ENCODE measurements at regions not wholly inside any gene's neighbourhood (a gene's known extent, or its start where the extent isn't known, plus 50 kb on each side); places are given as distances from the start of the nearest gene placed in this dataset.

GRCh38 chr5:92370032-92370431 lies 986.9 kb upstream of the ARRDC3 start:
- TF ChIP-seq, protein P1, sequence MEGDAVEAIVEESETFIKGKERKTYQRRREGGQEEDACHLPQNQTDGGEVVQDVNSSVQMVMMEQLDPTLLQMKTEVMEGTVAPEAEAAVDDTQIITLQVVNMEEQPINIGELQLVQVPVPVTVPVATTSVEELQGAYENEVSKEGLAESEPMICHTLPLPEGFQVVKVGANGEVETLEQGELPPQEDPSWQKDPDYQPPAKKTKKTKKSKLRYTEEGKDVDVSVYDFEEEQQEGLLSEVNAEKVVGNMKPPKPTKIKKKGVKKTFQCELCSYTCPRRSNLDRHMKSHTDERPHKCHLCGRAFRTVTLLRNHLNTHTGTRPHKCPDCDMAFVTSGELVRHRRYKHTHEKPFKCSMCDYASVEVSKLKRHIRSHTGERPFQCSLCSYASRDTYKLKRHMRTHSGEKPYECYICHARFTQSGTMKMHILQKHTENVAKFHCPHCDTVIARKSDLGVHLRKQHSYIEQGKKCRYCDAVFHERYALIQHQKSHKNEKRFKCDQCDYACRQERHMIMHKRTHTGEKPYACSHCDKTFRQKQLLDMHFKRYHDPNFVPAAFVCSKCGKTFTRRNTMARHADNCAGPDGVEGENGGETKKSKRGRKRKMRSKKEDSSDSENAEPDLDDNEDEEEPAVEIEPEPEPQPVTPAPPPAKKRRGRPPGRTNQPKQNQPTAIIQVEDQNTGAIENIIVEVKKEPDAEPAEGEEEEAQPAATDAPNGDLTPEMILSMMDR (IDR thresholded peaks at IDR 0.05; ENCODE audit: low read length), result no peak
- no peak for TF ChIP-seq EZH2 (IDR thresholded peaks at IDR 0.05; ENCODE audit: borderline replicate concordance, low read length)

All from OCI-LY1 (cell line).